Mucosa of descending colon (tissue), 3 donors: ENCODE measurements at regions not wholly inside any gene's neighbourhood (a gene's known extent, or its start where the extent isn't known, plus 50 kb on each side); places are given as distances from the start of the nearest gene placed in this dataset.

Experiments used
- ATAC-seq: fragments of 200-7000 bp; cut with Tn5 transposase; one replicate; pipeline ENCODE4 v1.9.1; 2020; ENCODE audit warnings: mild to moderate bottlenecking, moderate library complexity
- DNase-seq, 3 donors: peaks; one replicate each; pipeline ENCODE4 v3.0.0-alpha.2; 2020
- H3K36me3 ChIP-seq: fragments of 200-600 bp; one replicate; pipeline ENCODE4 v1.8.0; 2021; ENCODE audit warnings: low read depth, mild to moderate bottlenecking
- H3K4me1 ChIP-seq: fragments of 200-600 bp; one replicate; pipeline ENCODE4 v1.8.0; 2021; ENCODE audit warnings: low read depth, mild to moderate bottlenecking
- H3K4me3 ChIP-seq: fragments of 200-600 bp; one replicate; pipeline ENCODE4 v1.8.0; 2021; ENCODE audit warnings: mild to moderate bottlenecking
- H3K9me3 ChIP-seq: fragments of 200-600 bp; one replicate; pipeline ENCODE4 v1.8.0; 2021; ENCODE audit warnings: mild to moderate bottlenecking
- CTCF ChIP-seq: fragments of 200-600 bp; IDR thresholded peaks from one replicate; pipeline ENCODE4 v1.8.0; 2022; ENCODE audit warnings: antibody characterized with exemption, mild to moderate bottlenecking
- intact Hi-C, 2 donors: fragments of 100-400 bp; cut with DNase I in 1 of 2; cut with micrococcal nuclease in 1 of 2; formaldehyde crosslinking; loops; one replicate each; pipeline versions ENCODE4 v1.11.0 to v1.11.1; 2022; cut with DNase I, micrococcal nuclease
- donor health status: DM: no; HTN: no; CAD: no; lungs with moderate emphysema.
- donor health status: DM: no; HTN: no; CAD: no.
- donor health status: DM: no; HTN: yes; CAD: no.

GRCh38 chr2:195562570-195563566 lies 94.2 kb upstream of the SLC39A10 start:
- intact Hi-C loops, result no loop called here
- H3K9me3 ChIP-seq, result no peaks in the 10 kb centered on the region
- peaks cover 4% of the 10 kb centered on the region for H3K4me1 ChIP-seq
- H3K36me3 ChIP-seq, result no peaks in the 10 kb centered on the region
- ATAC-seq (no peak), DNase-seq (no peak)
- TF ChIP-seq CTCF, result no peak
- no peak overlapping the region for H3K4me3 ChIP-seq

- no peak for TF ChIP-seq CTCF
- ATAC-seq (peak; percentile 42), DNase-seq (no peak)
- no peaks in the 10 kb centered on the region for H3K36me3 ChIP-seq
- no peak overlapping the region for H3K4me3 ChIP-seq
- peaks cover 2% of the 10 kb centered on the region for H3K4me1 ChIP-seq
- H3K9me3 ChIP-seq, result no peaks in the 10 kb centered on the region
- intact Hi-C loops, result no loop called here
These were observed 95.7 kb upstream of the SLC39A10 start for GRCh38 chr2:195561116-195561921.

- TF ChIP-seq CTCF, result no peak
- Histone ChIP-seq H3K4me1 (no peaks in the 10 kb centered on the region), H3K4me3 (no peak overlapping the region), H3K36me3 (no peaks in the 10 kb centered on the region), H3K9me3 (no peaks in the 10 kb centered on the region)
- intact Hi-C loops, result no loop called here
- DNase-seq, result peak in 1 of 3 donors; percentile 78
- ATAC-seq, result peak; percentile 52
These were observed 96.7 kb upstream of the SLC39A10 start for GRCh38 chr2:195560209-195560895.

- Histone ChIP-seq H3K9me3 (no peaks in the 10 kb centered on the region), H3K36me3 (no peaks in the 10 kb centered on the region), H3K4me3 (no peak overlapping the region), H3K4me1 (no peaks in the 10 kb centered on the region)
- intact Hi-C loops, result no loop called here
- DNase-seq, result peak in 1 of 3 donors; percentile 60
- ATAC-seq, result peak; percentile 85
- TF ChIP-seq CTCF, result no peak
These were observed 97.6 kb upstream of the SLC39A10 start for GRCh38 chr2:195559431-195559914.

- Histone ChIP-seq H3K4me1 (no peaks in the 10 kb centered on the region), H3K4me3 (no peak overlapping the region), H3K36me3 (no peaks in the 10 kb centered on the region), H3K9me3 (no peaks in the 10 kb centered on the region)
- intact Hi-C loops, result no loop called here
- TF ChIP-seq CTCF, result no peak
- no peak for DNase-seq
- no peak for ATAC-seq
These were observed 101.1 kb upstream of the SLC39A10 start for GRCh38 chr2:195555971-195556370.
